ENCODE measurements at regions not wholly inside any gene's neighbourhood (a gene's known extent, or its start where the extent isn't known, plus 50 kb on each side); places are given as distances from the start of the nearest gene placed in this dataset.

DNA sequence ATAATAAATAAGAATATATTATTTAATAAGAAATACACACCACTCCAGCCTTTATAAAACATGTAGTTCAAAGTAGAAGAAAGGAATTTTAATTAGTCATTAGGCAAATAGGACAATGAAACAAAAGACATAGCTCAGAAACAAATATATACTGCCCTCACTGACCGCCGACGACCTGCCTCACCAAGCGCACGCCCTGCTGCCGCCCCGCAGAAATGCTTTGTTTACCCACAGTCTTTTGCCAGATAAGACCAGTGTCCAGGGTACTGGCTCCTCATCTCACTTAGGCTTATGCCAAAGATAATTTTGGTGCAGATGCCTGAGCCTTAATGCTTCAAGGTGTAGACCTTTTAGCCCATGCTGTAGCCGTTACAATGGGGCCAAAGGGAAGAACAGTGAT, 199.5 kb downstream of the HHIP start:
- TF ChIP-seq, protein P1, sequence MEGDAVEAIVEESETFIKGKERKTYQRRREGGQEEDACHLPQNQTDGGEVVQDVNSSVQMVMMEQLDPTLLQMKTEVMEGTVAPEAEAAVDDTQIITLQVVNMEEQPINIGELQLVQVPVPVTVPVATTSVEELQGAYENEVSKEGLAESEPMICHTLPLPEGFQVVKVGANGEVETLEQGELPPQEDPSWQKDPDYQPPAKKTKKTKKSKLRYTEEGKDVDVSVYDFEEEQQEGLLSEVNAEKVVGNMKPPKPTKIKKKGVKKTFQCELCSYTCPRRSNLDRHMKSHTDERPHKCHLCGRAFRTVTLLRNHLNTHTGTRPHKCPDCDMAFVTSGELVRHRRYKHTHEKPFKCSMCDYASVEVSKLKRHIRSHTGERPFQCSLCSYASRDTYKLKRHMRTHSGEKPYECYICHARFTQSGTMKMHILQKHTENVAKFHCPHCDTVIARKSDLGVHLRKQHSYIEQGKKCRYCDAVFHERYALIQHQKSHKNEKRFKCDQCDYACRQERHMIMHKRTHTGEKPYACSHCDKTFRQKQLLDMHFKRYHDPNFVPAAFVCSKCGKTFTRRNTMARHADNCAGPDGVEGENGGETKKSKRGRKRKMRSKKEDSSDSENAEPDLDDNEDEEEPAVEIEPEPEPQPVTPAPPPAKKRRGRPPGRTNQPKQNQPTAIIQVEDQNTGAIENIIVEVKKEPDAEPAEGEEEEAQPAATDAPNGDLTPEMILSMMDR (conservative IDR thresholded peaks at IDR 0.05; ENCODE audit: low read depth, low read length), result no peak
- TF ChIP-seq EZH2 (IDR thresholded peaks at IDR 0.05; ENCODE audit: borderline replicate concordance, low read depth, low read length, poor library complexity, severe bottlenecking), result no peak

Data from A673 (cell line).